Rectal smooth muscle tissue (tissue), 1 donor: ENCODE measurements at regions not wholly inside any gene's neighbourhood (a gene's known extent, or its start where the extent isn't known, plus 50 kb on each side); places are given as distances from the start of the nearest gene placed in this dataset.

ENCODE experiments used
- H3K27ac ChIP-seq: one replicate; pipeline ENCODE4 v1.7.0; 2013; ENCODE audit warnings: low read depth, low read length, inconsistent platforms
- H3K27me3 ChIP-seq: one replicate; pipeline ENCODE4 v1.7.0; 2013; ENCODE audit warnings: low read length; ENCODE audit not compliant: control insufficient read depth, insufficient read depth
- H3K36me3 ChIP-seq: one replicate; pipeline ENCODE4 v1.7.0; 2013; ENCODE audit warnings: low read length; ENCODE audit not compliant: control insufficient read depth, insufficient read depth
- H3K4me1 ChIP-seq: one replicate; pipeline ENCODE4 v1.7.0; 2013; ENCODE audit warnings: low read length; ENCODE audit not compliant: control insufficient read depth, insufficient read depth
- H3K4me3 ChIP-seq: one replicate; pipeline ENCODE4 v1.7.0; 2013; ENCODE audit warnings: low read length
- H3K9ac ChIP-seq: one replicate; pipeline ENCODE4 v1.7.0; 2013; ENCODE audit warnings: low read length

DNA sequence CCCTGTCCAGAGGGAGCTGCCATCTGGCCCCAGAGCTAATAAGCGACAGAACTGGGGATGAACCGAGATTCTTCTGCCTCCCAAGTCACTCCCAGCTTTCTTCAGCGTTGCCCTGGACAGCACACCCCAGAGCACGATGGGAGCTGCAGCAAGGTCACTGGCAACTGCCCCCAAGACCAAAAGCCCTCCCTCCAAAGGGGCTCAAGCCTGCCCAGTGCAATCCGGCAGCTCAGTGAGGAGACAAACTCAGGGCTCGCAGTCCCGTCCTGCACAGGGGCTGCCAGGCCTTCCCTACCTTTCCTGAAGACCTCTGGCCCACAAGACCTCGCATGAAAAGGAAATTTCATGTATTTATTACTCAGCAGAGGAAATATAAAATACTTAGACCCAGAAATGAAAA is 174.8 kb downstream of the BCOR start:
- no peak overlapping the region for H3K4me3 ChIP-seq
- H3K27ac ChIP-seq = no peak overlapping the region
- H3K36me3 ChIP-seq = no peaks in the 10 kb centered on the region
- no peaks in the 10 kb centered on the region for H3K27me3 ChIP-seq
- no peak overlapping the region for H3K9ac ChIP-seq
- H3K4me1 ChIP-seq = no peaks in the 10 kb centered on the region

DNA sequence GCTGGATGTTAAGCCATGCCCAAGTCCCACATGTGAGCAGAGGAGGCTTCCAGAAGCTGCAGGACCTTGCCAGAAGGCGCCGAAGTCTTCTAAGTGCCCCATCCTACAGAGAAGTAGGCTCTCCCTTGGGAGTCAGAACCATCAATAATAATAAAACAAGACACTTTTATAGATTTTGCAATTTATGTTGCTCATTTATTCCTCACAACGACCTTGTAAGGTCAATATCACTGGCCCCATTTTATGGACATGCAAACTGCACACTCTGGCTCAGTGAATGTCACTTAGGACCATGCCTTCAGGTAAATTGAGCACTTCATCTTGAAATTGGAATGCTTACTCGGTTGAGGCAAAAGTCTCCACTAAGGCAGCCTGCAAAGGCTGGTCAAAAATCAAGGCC is 170.4 kb downstream of the BCOR start:
- H3K27me3 ChIP-seq = no peaks in the 10 kb centered on the region

DNA sequence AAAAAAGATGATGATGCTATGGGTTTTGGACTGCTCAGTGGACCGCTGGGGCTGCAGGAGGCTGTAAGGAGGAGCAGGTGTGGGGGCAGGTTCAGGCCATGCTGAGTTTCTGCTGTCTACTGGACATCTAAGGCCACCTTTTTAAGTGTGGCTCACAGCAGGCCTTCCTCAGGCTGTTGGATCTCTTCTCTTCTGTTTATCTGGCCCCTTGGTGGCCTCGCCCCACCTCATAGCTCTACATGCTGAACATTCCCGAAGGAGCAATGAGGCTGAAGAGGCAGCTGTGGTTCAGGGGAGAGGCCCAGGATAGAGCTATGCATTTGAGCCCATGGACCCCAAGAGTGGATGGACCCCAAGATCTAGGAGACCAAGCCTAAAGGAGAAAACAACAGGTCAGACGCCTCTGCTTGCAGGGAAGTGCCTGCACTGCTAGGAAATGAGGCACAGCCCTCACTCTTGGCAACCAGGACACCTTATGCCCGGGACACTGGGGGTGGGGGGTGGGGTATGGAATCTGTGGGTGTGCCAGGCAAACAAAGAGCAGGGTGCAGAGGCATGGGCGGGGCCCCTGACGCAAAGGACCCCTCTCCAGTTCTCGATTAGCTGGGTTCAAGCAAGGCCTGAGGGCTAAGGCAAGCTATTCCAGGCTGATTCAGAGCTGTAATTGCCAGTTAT is 168.9 kb downstream of the BCOR start:
- no peak overlapping the region for H3K4me3 ChIP-seq
- H3K36me3 ChIP-seq = no peaks in the 10 kb centered on the region
- no peaks in the 10 kb centered on the region for H3K27me3 ChIP-seq
- H3K4me1 ChIP-seq = no peaks in the 10 kb centered on the region
- H3K27ac ChIP-seq = no peak overlapping the region
- H3K9ac ChIP-seq = no peak overlapping the region

More for the DNA sequence above, 170.4 kb downstream of the BCOR start:
- Histone ChIP-seq H3K36me3 (no peaks in the 10 kb centered on the region), H3K4me1 (no peaks in the 10 kb centered on the region), H3K27ac (no peak overlapping the region), H3K4me3 (no peak overlapping the region), H3K9ac (no peak overlapping the region)

DNA sequence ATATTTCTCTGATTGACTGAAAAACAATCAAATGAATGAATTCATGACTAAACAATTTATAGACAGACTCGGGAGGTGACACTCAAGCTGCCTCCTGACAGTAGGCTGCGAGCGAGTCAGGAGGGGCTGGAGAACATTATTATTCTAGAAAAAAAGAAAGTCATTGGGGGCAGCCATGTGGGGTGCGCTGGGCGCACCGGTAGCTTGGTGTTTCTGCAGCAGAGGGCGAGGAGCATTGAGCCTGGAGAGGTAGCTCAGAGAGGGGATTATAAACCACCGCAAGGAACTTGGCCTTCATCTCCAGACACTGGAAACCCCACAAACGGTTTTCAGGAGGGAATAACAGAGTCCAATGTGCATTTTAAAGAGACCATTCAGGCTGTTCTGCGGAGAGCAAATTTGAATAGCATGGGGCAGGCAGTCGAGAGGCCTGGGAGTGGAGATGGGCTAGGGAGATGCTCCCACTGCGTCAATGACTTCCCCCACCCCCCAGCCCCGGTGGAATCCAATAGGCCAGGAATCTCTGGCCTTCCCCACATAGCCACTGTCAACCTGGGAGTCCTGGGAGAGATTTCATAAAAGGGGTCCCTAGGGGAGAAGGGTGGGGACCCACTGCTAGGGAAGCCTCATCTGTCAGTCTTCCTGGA is 168.3 kb downstream of the BCOR start:
- H3K27me3 ChIP-seq = no peaks in the 10 kb centered on the region
- H3K27ac ChIP-seq = no peak overlapping the region
- H3K9ac ChIP-seq = no peak overlapping the region
- no peaks in the 10 kb centered on the region for H3K36me3 ChIP-seq
- H3K4me1 ChIP-seq = no peaks in the 10 kb centered on the region
- H3K4me3 ChIP-seq = no peak overlapping the region

DNA sequence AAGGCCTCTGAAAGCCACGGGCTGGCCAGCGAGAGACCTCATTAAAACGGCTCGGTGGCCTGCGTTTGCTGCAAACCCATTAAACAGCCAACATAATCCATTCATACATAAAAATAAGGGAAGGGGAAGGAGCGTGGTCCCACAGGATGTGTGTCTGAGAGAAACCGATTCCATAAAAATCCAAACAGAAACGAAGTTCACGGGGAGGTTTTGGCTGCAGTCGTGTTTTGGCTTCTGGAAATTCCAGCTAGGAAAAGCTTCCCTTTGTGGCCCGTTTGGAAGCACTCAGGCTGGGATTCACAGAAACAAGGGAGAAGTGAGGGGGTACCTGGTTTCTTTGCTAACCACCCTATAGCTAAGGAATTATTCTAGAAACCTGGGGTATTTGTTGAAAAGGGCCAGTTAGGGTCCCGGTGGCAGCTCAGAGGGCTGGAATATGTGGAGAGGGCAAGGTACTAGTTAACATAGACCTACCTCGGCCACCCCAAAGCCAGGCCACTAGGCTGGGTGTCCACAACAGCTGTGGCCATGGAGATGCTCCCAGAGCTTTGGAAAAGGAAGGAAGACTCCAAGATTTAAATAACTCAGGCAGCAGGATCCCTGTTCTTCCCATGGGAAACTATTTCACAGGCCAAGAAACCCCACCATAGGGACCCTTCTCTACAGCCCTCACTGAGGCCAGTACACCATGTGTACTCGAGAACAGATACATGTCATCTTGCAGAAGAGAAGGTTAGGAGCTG is 166.8 kb downstream of the BCOR start:
- no peak overlapping the region for H3K27ac ChIP-seq
- H3K36me3 ChIP-seq = no peaks in the 10 kb centered on the region
- no peak overlapping the region for H3K9ac ChIP-seq
- no peaks in the 10 kb centered on the region for H3K4me1 ChIP-seq
- H3K27me3 ChIP-seq = no peaks in the 10 kb centered on the region
- H3K4me3 ChIP-seq = no peak overlapping the region

DNA sequence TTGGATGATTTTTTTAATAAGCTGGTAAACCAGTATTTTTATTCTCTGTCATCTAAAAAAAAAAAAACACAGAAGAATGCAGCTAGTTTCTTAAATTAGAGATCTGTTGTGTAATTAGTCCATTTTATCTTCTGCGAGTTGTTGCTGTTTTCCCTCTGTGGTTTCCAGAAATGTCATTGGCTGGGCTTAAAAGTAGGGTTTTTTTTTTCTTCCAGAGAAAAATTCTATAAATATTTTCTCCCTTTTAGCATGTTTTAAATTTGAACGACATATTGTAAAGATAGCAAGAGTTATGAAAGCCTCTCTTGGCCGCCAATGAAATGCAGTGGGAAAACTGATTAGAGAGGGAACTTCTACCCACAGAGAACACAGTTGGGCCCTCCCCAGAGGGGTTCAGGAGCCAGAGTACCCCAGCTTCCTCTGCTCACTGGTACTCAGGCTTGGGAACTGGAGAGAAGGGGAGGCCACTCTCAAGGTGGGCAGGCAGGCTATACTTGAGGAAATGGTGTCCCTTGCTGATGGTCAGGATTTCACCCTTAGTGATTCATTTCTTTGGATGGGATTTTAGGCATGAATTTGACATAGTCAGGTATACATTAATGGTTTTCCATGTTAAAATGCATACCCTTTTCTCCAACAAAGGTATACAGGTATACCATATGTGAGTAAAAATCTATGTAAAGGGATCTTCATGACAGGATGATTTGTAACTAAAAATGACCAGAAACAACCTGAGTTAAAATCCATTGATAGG is 166.1 kb downstream of the BCOR start:
- Histone ChIP-seq H3K4me1 (no peaks in the 10 kb centered on the region), H3K4me3 (no peak overlapping the region), H3K27ac (no peak overlapping the region), H3K27me3 (no peaks in the 10 kb centered on the region), H3K36me3 (no peaks in the 10 kb centered on the region), H3K9ac (no peak overlapping the region)

DNA sequence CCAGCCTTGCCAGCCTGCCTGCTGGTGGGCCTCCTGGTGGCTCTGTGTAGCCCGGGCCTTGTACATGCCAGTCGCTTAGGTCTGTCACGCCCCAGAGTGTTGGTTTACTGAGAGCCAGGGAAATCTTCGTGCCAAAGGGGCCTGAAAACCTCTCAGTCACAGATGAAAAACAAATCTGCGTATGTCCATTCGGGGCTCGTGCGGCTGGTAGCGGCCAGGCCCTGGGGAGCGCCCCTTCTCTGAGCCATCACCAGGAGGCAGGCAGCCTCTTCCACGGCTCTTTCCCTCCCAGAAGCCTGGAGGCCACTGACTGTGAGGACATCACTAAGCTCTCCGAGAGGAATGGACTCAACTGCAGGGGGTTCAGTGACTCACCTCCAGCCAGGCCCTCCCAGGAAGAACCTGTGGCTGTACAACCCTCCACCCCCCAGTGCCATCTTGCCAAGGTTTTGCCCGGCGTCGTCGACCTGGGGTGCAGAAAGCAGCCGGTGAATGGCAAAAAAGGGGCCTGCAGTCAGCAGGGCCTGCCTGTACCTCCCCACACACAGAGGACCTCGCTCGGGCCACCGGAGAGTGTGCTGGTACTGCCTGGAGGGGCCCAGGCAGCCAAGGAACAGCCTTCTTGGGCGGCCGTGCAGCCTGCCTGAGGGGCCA is 162.2 kb downstream of the BCOR start:
- H3K27me3 ChIP-seq = no peaks in the 10 kb centered on the region
- H3K36me3 ChIP-seq = no peaks in the 10 kb centered on the region
- H3K27ac ChIP-seq = no peak overlapping the region
- no peaks in the 10 kb centered on the region for H3K4me1 ChIP-seq
- H3K9ac ChIP-seq = no peak overlapping the region
- H3K4me3 ChIP-seq = no peak overlapping the region

DNA sequence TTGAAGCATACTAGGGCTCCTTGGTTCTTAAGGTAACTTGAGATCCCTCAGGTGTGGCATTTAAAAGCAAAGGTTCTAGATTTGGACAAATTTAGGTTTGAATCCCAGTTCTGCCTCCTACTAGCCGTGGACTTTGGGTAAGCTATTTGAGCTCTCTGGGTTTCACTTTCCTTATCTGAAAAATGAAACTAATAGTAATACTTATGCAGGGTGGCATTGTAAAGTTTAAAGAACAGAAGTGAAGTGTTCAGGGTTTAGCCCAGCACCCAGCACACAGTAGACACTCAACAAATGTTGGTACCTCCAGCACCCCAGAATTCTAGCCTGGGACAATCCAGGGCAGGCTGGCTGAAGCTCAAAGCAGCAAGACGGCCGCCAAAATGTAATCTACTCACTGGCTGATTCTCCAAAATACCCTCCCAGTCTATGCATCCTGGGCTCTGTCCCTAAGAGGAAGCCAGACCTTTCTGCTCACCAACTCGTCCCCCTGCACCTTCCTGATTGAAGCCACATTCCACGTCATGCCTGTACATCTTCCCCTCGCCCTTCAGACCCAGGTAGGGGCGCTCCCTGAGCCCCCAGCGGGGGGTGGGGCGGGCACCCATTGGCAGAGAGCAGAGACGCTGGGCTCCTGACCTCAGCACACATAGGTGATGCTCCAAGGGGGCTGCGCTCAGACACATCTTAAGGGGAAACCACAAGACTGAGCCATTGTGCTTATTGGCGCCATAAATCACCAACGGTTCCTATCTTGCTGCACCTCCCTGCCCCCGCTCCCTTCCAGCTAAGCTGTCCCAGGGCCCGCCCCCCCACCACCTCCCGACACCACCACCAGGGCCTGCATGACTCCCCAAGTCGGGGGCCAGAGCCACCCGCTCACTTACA is 160.6 kb downstream of the BCOR start:
- no peaks in the 10 kb centered on the region for H3K36me3 ChIP-seq
- no peak overlapping the region for H3K9ac ChIP-seq
- H3K4me3 ChIP-seq = no peak overlapping the region
- H3K27ac ChIP-seq = no peak overlapping the region
- H3K4me1 ChIP-seq = no peaks in the 10 kb centered on the region
- no peaks in the 10 kb centered on the region for H3K27me3 ChIP-seq

DNA sequence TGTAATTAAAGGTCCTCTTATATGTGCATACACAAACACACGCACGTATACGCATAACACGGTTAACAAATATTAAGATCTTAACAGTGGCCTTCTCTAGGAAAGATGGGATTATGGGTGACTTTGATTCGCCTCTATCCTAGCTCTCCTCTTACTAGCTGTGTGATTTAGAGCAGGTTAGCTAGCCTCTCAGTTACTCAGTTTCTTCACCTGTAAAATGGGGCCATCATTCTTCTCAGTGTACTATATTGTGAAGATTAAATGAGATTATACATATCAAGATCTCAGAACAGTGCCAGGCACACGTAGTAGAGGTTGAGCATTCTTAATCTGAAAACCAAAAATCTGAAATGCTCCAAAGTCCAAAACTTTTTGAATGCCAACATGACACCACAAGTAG is 159.3 kb downstream of the BCOR start:
- H3K4me1 ChIP-seq = no peaks in the 10 kb centered on the region
- no peaks in the 10 kb centered on the region for H3K27me3 ChIP-seq
- no peaks in the 10 kb centered on the region for H3K36me3 ChIP-seq
- H3K9ac ChIP-seq = no peak overlapping the region
- H3K4me3 ChIP-seq = no peak overlapping the region
- H3K27ac ChIP-seq = no peak overlapping the region

DNA sequence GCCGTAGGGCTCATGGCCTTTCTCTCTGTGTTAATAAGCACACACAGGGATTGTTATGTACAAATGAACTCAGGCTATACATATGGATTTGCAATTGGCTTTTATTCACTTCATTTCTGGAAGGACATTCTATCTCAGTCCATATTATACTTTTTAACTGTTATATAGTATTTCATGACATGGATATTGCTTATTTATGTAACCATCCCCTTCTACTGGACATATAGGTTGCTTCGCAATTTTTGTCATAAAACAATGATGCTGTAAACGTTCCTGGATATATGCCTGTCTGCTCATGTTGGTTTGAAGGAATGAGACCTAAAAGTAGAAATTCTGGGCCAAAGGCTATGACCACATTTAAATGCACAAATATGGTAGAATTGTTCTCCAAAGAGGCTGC is 158.1 kb downstream of the BCOR start:
- no peaks in the 10 kb centered on the region for H3K27me3 ChIP-seq
- H3K27ac ChIP-seq = no peak overlapping the region
- H3K4me1 ChIP-seq = no peaks in the 10 kb centered on the region
- H3K4me3 ChIP-seq = no peak overlapping the region
- H3K9ac ChIP-seq = no peak overlapping the region
- no peaks in the 10 kb centered on the region for H3K36me3 ChIP-seq

DNA sequence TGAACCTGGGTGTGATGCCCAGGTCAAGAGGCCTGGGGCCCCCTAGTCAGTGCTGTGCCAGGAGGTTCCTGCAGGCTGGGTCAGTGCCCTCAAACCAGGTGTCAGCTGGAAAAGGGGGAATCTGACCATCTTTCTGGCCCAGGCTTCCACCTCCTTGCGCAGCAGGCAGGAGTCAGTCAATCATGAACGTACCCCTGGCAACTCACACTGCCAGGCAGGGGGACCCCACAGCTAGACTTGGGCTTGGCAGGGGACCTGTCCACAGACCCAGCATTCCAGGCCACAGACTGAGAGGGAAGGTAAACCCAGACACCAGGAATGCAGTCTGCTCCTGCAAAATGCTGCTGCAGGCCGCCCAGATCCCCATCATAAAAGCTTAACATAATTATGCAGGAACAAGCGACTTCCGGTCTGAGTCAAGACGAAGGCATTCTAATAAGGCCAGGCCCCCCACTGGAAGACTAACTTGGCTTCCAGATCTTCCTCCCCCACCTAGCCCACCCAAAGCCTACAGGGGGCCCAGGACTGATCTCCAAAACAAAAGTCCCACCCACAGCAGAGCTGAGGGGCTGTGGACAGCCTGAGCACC is 156.3 kb downstream of the BCOR start:
- Histone ChIP-seq H3K27me3 (no peaks in the 10 kb centered on the region), H3K4me3 (no peak overlapping the region), H3K4me1 (no peaks in the 10 kb centered on the region), H3K36me3 (no peaks in the 10 kb centered on the region), H3K27ac (no peak overlapping the region), H3K9ac (no peak overlapping the region)
